A549 (cell line): ENCODE measurements at regions not wholly inside any gene's neighbourhood (a gene's known extent, or its start where the extent isn't known, plus 50 kb on each side); places are given as distances from the start of the nearest gene placed in this dataset.

Experiments
- CTCF ChIP-seq: fragments of >200 bp; sonication (Bioruptor Twin); formaldehyde crosslinking; IDR thresholded peaks from 3 replicates; pipeline ENCODE4 v1.5.1; 2016
- EP300 ChIP-seq, 2 experiments: fragments of >200 bp; sonication (Bioruptor Twin); formaldehyde crosslinking; IDR thresholded peaks; 2 replicates in 1 of 2; 3 replicates in 1 of 2; pipeline ENCODE4 v1.6.1; 2016 to 2017
- ESRRA ChIP-seq: fragments of 150-350 bp; IDR thresholded peaks from 2 replicates; pipeline ENCODE4 v1.6.1; 2014; ENCODE audit warnings: mild to moderate bottlenecking, low read length, borderline replicate concordance
- MAFK ChIP-seq: fragments of 450-650 bp; IDR thresholded peaks from 2 replicates; pipeline ENCODE4 v1.6.1; 2014; ENCODE audit not compliant: partially characterized antibody
- MAZ ChIP-seq: fragments of 150-350 bp; IDR thresholded peaks from 2 replicates; pipeline ENCODE4 v1.6.1; 2014; ENCODE audit warnings: antibody characterized with exemption, low read depth, low read length, borderline replicate concordance
- POLR2A ChIP-seq: IDR thresholded peaks from 2 replicates; pipeline ENCODE4 v1.6.1; 2012; ENCODE audit warnings: mild to moderate bottlenecking, low read length
- RAD21 ChIP-seq, 2 experiments: fragments of >200 bp in 1 of 2; sonication (Bioruptor Twin) in 1 of 2; formaldehyde crosslinking in 1 of 2; IDR thresholded peaks in 1 of 2; conservative IDR thresholded peaks in 1 of 2; 2 replicates in 1 of 2; 3 replicates in 1 of 2; pipeline ENCODE4 v1.6.1; 2012 to 2018; ENCODE audit warnings: inconsistent platforms in 1 of 2
- REST ChIP-seq: fragments of 200-600 bp; sonication (generic); IDR thresholded peaks from 2 replicates; pipeline ENCODE4 v1.6.1; 2016; ENCODE audit warnings: antibody characterized with exemption, mild to moderate bottlenecking, moderate library complexity
- RFX5 ChIP-seq: fragments of 450-650 bp; IDR thresholded peaks from 2 replicates; pipeline ENCODE4 v1.7.1; 2014; ENCODE audit warnings: antibody characterized with exemption, mild to moderate bottlenecking, moderate library complexity

GRCh38 chr22:49486225-49486624 is 341.4 kb downstream of the BRD1 start:
- TF ChIP-seq CTCF (no peak), MAFK (no peak), RAD21 (conservative IDR thresholded peaks at IDR 0.05 in 1 of 2, IDR thresholded peaks at IDR 0.05 in 1 of 2) (no peak), EP300 (IDR thresholded peaks at IDR 0.05) (no peak), POLR2A (no peak), MAZ (no peak), RFX5 (no peak), ESRRA (no peak), REST (no peak)
